ENCODE measurements at regions not wholly inside any gene's neighbourhood (a gene's known extent, or its start where the extent isn't known, plus 50 kb on each side); places are given as distances from the start of the nearest gene placed in this dataset.

DNA sequence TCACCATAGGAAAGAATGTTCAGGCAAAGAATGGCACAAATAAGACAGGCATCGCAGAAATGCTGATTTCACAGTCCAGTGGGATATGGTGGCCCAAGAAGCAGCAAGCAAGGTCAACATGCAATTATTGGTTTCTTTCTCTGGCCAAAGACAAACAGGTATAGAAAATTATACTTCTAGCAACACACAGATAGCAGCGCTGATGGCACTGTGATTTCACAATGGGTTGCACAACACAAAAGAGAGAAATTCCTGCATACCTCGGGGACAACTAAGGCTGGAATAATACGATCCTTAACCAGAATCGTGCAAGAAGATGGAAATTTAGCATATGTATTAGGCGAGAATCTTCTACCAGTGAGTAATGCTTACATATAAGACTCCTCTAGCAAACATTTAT lies 76.3 kb upstream of the NR2F2 start:
- Histone ChIP-seq H3K27ac (no peak overlapping the region), H3K9me3 (no peaks in the 10 kb centered on the region), H3K4me1 (no peaks in the 10 kb centered on the region), H3K27me3 (ENCODE audit: low read depth) (no peaks in the 10 kb centered on the region), H3K4me3 (no peak overlapping the region), H3K36me3 (no peaks in the 10 kb centered on the region)
- DNase-seq, result no peak
- intact Hi-C loops (cut with DNase I), result no loop called here
- TF ChIP-seq, protein P1, sequence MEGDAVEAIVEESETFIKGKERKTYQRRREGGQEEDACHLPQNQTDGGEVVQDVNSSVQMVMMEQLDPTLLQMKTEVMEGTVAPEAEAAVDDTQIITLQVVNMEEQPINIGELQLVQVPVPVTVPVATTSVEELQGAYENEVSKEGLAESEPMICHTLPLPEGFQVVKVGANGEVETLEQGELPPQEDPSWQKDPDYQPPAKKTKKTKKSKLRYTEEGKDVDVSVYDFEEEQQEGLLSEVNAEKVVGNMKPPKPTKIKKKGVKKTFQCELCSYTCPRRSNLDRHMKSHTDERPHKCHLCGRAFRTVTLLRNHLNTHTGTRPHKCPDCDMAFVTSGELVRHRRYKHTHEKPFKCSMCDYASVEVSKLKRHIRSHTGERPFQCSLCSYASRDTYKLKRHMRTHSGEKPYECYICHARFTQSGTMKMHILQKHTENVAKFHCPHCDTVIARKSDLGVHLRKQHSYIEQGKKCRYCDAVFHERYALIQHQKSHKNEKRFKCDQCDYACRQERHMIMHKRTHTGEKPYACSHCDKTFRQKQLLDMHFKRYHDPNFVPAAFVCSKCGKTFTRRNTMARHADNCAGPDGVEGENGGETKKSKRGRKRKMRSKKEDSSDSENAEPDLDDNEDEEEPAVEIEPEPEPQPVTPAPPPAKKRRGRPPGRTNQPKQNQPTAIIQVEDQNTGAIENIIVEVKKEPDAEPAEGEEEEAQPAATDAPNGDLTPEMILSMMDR (IDR thresholded peaks at IDR 0.05), result no peak
- no peak for ATAC-seq

DNA sequence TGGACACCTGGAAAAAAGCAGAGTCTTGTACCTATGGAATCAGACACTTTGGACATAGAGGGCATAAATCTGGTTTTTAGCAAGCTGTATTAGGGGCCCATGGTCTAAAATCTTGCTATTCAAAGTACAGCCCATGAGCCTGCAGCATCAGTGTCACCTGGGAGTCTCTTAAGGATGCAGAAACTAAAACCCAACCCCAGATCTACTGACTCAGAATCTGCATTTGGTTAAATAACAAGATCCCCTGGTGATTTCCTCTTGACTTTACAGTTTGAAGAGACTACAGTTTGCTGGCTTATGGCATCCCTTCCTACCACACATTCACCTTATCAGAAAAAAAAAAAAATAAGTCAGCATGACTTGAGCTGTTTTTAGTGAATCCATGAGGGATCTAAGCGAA lies 74.9 kb upstream of the NR2F2 start:
- no peaks in the 10 kb centered on the region for H3K27me3 ChIP-seq (ENCODE audit: low read depth)
- no peaks in the 10 kb centered on the region for H3K9me3 ChIP-seq
- TF ChIP-seq, protein P1 (IDR thresholded peaks at IDR 0.05), result no peak
- H3K4me1 ChIP-seq, result no peaks in the 10 kb centered on the region
- DNase-seq, result no peak
- intact Hi-C loops (cut with DNase I), result no loop called here
- H3K27ac ChIP-seq, result no peak overlapping the region
- ATAC-seq, result no peak
- no peak overlapping the region for H3K4me3 ChIP-seq
- H3K36me3 ChIP-seq, result no peaks in the 10 kb centered on the region

DNA sequence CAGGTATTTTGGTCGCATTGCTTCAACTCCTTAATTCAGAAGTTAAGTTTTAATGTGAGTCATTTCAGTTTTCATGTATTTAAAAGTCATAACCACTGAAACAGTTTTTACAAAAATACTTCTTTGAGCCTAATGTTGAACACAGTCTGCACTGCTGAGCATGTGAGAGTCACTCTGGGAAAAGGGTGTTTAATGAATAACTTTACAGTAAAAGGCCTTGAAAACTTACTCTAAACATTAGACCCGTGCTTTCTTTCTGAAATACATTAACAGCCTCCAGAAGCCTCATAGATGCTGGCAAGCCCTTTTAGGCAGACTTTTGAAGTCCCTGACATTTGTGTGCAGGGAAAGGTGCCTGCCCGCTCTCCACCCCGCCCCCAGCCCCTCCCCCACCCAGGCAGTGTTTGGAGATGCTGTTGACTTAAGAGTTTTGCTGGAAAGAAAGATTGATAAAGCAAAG lies 68.9 kb upstream of the NR2F2 start:
- Histone ChIP-seq H3K27me3 (ENCODE audit: low read depth) (no peaks in the 10 kb centered on the region), H3K36me3 (no peaks in the 10 kb centered on the region), H3K27ac (no peak overlapping the region), H3K4me3 (no peak overlapping the region), H3K9me3 (no peaks in the 10 kb centered on the region), H3K4me1 (peaks cover 15% of the 10 kb centered on the region)
- intact Hi-C loops (cut with DNase I), result no loop called here
- TF ChIP-seq, protein P1 (IDR thresholded peaks at IDR 0.05), result no peak
- DNase-seq, result no peak
- no peak for ATAC-seq

DNA sequence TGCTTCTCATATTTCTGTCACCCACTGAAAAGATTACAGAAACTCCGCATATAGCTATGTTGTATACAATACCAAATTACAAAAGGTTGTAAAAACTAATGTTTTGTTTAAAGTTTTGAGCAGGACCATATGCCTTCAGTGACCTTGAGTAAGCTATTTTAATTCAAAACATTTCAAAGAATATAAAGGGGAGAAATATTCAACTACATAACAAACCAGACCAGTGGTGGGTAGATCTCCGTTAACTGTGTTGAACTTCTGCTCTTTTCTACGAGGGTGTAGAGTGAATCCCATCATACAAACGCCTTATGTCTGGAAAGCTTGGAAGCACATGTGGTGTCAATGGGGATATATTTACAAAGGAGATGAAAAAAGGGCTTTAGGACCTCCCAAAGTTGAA lies 68.4 kb upstream of the NR2F2 start:
- ATAC-seq (no peak), DNase-seq (no peak)
- Histone ChIP-seq H3K9me3 (no peaks in the 10 kb centered on the region), H3K4me3 (no peak overlapping the region), H3K27me3 (ENCODE audit: low read depth) (no peaks in the 10 kb centered on the region), H3K27ac (no peak overlapping the region), H3K36me3 (no peaks in the 10 kb centered on the region), H3K4me1 (peaks cover 15% of the 10 kb centered on the region)
- intact Hi-C loops (cut with DNase I), result no loop called here
- TF ChIP-seq, protein P1 (IDR thresholded peaks at IDR 0.05), result no peak

DNA sequence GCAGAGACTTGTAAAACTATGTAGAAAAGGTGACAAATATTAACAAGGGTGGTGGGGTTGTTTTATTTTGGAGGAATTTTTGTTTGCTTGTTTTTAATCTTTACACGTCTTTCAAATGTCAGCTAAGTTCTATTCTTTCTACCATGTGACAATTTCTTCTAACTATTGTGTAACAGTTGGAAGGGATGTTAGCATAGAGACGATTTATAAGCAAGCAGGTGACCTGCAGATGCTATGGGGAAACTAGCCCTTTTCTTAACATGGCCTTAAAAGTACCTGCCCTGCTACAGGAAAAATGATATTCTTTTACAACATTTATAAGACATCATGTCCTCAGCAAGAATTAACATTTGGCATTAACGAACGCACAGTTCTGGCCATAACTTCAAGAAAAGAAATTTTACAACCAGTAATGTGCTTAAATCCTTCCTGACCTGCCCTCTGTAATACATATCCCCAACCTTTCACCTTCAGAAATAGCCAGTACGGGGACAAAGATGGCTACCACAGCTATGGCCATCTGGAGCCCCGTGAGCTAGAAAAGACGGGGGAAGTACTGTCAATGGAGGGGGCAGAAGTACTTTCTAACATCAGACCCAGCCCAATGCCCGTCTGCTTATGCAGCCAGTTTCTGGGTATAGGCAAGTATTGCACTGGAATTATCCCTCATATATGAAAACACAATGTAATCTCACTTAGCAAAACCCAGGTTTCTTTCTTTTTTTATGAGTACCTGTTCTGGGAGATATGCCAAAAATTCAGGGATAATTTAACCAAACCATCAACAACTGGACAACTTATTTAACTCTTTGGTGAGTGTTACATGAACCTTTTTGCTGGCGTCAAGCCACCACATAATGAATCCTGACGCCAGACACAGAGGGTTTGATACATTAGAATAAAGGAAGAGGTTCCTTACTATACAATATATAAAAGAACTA lies 67.7 kb upstream of the NR2F2 start:
- H3K36me3 ChIP-seq, result no peaks in the 10 kb centered on the region
- no peak overlapping the region for H3K4me3 ChIP-seq
- H3K27ac ChIP-seq, result no peak overlapping the region
- DNase-seq (no peak), ATAC-seq (no peak)
- H3K4me1 ChIP-seq, result peaks cover 15% of the 10 kb centered on the region
- no peaks in the 10 kb centered on the region for H3K9me3 ChIP-seq
- no peaks in the 10 kb centered on the region for H3K27me3 ChIP-seq (ENCODE audit: low read depth)
- intact Hi-C loops (cut with DNase I), result no loop called here
- TF ChIP-seq, protein P1 (IDR thresholded peaks at IDR 0.05), result no peak

Data from lower lobe of right lung (tissue), 2 donors.